GM19463 (cell line): ENCODE measurements at regions not wholly inside any gene's neighbourhood (a gene's known extent, or its start where the extent isn't known, plus 50 kb on each side); places are given as distances from the start of the nearest gene placed in this dataset.
A peak's percentile ranks its signal among the peaks of the same experiment; 100 is the strongest.

Source experiments
- ATAC-seq: cut with Tn5 transposase; IDR thresholded peaks from one replicate; pipeline ENCODE4 v1.9.1; 2021; ENCODE audit warnings: mild to moderate bottlenecking, moderate library complexity; ENCODE audit not compliant: unreplicated experiment

DNA sequence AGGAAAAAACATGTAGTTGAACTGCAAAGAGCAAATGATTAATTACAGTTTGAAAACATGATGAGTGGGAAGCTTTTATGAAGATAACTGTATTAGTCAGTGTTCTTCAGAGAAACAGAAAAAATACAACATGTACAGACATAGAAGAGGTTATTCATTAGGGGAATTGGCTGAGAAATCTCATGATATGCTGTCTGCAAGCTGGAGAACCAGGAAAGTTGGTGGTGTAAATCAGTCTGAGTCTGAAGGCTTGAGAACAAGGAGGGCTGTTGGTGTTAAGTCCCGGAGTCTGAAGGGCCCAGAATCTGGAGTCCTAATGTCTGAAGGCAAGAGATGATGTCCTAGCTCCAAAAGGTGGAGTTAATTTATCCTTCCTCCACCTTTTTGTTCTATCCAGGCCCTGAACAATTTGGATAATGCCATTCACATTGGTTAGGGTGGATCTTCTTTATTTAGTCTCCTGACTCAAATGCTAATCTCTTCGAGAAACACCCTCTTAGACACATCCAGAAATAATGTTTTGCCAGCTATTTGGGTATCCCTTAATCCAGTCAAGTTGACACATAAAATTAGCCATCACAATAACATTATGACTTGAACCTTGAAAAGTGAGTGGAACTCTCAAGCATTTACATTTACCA, 672.9 kb upstream of the PTBP2 start:
- no peak for ATAC-seq

- no peak for ATAC-seq
These were observed 671.7 kb upstream of the PTBP2 start for GRCh38 chr1:96049759-96050409.

DNA sequence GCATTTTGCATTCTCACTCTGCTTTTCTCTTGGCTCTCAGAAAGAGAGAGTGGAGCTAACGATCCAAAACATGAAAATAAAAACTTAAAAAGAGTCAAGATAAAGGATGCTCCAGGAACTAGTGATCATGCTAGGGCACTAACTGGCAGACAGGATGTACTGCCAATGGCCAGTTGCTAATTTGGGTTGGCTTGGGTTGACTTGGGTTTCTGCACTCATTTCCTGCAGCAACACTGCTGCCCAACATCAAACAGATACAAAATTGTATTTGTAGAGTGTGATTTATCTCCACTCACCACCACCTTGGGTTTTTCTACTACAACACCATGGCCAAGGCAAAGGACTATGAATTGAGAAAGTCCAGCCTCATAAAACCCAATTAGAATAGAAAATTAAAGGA, 662.3 kb upstream of the PTBP2 start:
- no peak for ATAC-seq

DNA sequence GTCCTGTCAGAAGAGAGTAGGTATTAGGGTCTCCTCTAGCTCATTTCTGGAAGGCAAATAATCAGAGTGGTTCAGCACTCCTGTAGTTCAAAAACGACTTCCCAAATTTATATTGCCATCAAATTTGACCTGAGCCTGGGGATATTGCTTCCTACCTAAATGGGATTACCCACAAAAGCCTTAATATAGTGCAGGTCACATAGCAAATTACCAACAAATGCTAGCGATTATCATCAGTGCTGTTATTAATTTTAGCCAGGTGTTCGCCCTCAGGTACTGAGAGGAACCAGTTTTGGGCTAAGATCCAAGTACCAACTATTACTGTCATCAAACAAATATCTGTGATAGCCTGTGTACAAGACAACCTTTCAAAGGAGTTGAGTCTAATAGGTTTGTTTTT, 661.8 kb upstream of the PTBP2 start:
- ATAC-seq, result no peak

- ATAC-seq, result no peak
These were observed 661.0 kb upstream of the PTBP2 start for GRCh38 chr1:96060621-96061020.

DNA sequence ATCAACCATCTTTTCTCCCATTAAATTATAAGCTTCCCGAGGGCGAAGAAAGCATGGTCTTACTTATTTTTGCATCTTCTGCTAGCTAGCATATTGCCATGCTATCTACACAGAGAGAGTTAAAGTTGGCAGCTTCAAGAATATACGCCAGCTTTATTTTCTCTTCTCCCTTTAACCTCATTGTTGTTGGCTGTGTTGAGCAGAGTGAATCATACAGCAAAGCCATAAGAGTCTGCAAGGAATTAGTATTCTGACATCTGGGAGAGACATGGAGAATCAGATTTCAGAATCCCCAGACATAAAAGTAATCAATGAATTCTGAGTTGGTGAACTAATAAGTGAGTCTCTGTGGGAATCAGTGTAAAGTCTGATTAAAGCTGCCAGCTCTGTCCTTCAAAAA, 649.6 kb upstream of the PTBP2 start:
- no peak for ATAC-seq

DNA sequence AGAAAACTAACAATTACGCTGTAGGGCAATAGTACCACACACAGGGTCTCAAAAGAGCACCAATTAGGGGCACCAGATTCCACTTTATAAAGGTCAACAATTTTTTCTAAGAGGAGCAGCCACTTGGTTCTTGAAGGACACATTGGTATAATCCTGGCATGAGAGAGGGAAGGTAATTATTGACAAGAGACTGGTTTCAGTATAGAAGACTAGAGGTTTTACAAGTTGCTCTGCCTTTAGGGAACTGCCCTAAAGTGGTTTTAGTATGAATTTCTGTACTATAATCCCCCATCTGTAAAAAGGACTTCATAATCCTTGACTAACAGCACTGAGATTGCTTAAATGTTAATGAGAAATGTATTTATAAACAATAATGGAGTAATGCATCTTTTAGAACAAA, 648.5 kb upstream of the PTBP2 start:
- peak; percentile 85 for ATAC-seq

GRCh38 chr1:96074422-96074821, 647.2 kb upstream of the PTBP2 start:
- ATAC-seq, result no peak

DNA sequence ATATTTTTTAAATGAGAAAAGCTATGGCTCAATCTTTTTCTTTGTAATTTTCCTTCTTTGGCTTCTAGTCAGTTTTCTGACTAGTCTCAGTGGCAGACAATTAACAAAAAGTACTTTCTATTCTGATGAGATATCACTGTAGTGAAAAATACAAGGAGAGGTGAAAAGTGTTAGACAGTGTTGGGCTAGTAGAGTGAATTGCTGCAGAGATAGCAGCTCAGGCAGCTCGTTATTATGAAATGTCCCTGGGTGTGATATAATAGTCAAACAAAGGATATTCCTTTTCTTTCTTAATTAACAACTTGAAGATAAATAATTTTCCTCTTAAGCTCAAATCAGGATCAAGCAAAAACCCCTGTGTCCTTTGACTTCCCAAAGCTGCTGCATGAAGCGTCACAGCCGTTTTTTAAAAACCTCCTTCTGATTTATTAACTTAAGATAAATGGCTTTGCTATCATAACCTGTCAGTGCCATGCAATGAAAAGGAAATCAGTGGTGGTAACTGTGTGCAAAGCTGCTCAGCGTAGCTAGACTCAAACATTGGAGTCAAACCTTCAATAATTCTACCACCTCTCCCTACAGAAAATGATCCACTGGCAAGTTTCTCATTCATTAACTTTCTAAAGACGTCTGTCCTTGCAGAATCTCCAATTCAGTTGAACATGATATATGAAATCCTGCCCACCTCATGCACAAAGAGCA, 646.6 kb upstream of the PTBP2 start:
- ATAC-seq, result no peak

GRCh38 chr1:96075704-96076455, 645.7 kb upstream of the PTBP2 start:
- no peak for ATAC-seq

DNA sequence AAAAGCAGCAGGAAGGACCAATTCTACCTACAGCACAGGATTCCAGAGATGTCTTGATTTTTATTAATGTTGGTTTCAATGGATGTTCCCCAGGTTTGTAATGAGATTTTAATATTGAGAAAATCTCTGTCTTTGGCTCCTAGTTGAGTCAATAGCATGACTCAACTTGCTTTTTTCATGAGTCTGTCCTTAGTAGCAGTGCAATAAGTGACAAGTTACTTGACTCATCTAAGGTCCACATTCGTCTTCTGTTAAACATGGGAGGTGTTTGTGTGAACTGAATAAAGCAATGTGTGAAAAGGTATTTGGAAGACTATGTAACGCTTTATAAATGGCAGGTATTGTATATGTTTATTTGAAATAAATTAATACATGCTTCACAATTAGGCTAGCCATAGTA, 645.0 kb upstream of the PTBP2 start:
- ATAC-seq, result no peak

DNA sequence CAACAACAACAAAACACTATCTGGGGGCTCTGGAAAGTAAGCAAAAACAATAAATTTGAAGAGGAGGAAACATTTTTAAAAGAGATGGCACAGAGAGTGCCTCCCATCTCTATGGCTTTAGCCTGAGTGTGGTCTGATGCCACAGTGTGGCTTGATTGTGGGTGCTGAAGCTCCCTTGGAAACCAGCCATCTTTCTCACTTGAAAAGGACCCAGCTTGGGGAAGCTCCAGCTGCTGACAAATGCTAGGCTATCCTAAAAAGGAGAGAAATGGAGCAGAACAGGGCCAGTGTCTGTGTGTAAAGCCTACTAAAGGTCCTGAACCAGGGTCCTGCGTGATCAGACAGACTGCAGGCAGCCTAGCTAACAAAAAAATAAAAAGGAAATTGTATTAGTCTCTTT, 642.0 kb upstream of the PTBP2 start:
- no peak for ATAC-seq

DNA sequence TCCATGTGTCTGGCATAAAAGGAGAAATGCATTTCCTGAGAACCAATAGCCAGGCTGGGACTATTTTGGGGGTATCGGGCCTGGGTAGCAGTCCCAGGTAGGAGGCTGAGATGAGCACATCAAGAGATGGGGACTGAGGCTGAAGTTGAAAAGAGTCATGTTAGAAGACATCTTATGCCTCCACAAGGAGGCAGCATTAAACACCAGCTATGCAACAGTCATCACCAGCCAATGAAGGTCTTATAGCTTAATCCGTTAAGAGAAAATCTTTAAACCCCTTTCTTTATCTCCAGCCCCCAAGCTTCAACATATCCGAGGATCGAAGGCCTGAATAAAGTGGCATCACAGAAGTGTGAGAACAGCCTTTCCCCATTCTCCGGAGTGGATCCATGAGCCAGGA, 640.7 kb upstream of the PTBP2 start:
- ATAC-seq, result no peak

DNA sequence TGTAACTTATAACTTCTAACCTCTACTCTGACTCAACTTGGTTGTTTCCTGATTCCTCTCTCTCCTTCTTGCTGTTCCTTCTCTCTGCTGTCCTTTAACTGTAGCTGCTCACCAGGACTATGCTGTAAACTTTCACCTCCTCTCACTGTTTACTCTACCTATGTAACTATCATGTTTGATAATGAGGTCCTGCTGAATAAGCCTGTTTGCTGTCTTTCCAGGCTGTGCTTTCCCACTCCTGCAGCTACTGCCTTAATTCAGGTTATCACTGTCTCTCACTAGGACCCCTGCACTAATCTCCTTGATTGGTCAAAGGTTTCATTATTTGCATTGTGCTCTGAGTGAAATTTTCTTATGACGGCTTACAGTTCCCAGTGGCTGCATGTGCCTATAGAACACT, 633.9 kb upstream of the PTBP2 start:
- ATAC-seq, result no peak

- ATAC-seq, result no peak
These were observed 631.5 kb upstream of the PTBP2 start for GRCh38 chr1:96090134-96090533.

DNA sequence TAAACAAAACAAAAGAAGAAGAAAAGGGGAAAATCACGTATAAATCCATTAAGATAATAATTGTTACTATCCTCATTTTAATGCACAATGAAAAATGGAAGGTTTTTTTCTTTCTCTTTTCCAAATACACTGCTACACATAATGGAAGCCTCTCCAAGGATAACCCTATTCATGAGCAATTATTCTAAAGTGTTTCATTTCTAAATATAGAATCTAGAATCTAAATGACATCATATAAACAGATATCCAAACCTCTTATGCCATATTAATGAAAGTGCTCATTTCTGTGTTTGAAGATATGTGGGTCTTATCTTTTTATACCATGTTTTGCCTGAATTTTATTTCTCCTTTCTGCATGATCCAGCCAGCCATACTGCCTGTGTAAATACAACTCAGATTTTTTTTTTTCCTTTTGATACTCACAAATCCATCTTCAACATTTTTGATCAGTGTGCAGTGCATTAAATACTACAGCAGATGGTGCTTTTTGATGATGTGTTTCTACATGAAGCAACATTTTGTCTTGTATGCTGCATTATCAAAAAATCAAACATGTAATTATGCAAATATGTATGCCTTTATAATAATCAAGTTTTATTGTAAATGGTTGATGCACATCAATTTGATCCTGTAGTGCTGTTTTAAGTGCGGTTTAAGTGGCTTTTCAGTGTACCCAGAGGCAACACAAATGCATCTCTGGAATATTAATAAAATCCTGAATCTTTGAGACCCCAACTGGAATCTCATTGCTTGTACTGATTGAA, 625.6 kb upstream of the PTBP2 start:
- no peak for ATAC-seq

DNA sequence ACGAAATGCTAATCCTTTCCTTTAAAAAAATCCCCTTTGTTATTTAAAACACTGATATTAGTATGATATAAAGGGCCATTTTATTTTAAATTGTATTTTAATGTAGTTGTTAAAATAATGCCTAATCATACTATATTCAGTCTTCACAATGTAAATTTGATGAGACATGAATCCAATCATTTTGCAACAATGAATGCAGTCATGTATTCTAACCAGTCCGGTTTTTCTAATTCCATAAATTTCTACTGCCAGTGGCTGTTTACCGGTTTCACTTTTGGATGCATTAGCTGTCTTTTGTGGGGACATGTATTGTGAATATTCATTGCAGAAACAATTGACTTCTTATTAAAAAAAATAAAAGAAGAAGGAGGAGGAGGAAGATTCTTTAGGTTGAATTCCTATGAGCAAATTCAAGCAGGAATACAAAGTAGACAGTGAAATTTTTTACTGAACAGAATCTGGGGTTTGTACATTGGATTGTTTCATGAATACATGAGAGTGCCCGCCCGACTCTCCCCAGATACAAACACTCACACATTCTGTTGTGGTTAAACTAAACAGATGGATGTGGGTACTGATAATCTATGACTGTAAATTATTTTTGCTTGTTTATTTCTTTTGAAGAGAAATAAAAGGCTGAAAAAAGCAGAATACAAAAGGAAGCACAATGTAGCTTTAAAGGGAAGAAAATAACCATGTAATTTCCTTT, 624.8 kb upstream of the PTBP2 start:
- ATAC-seq, result no peak

- no peak for ATAC-seq
These were observed 617.1 kb upstream of the PTBP2 start for GRCh38 chr1:96104506-96104905.

- no peak for ATAC-seq
These were observed 616.7 kb upstream of the PTBP2 start for GRCh38 chr1:96104906-96105305.

DNA sequence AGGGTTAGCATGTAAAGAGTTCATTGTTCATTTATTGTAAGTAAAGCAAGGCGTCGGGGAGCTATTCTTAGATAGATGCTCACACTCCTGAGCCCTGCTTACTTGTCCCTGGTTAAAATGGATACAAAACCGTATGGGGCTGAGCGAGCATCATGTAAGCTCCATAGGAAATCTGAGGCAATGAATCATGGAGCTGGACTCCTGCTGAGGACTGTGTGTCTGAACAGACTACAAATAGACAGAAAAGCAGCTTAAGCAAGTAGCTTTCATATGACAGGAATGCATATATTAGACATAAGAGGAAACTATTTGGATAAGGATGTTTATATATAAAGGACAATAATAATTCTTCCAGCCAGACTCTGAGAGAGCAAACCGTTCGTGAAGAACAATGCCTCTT, 604.9 kb upstream of the PTBP2 start:
- no peak for ATAC-seq
